WERI-Rb-1 (cell line): ENCODE measurements at regions not wholly inside any gene's neighbourhood (a gene's known extent, or its start where the extent isn't known, plus 50 kb on each side); places are given as distances from the start of the nearest gene placed in this dataset.

Experiments
- DNase-seq: peaks from one replicate; pipeline ENCODE4 v3.0.0-alpha.2; 2020
- H3K27ac ChIP-seq: fragments of 250-450 bp; sonication (Bioruptor Pico); 2 replicates; pipeline ENCODE4 v1.5.1; 2020; ENCODE audit warnings: mild to moderate bottlenecking, moderate library complexity
- H3K27me3 ChIP-seq: fragments of 250-450 bp; sonication (Bioruptor Pico); 2 replicates; pipeline ENCODE4 v1.5.1; 2021; ENCODE audit warnings: mild to moderate bottlenecking, low read depth, moderate library complexity; ENCODE audit not compliant: insufficient read depth, severe bottlenecking
- H3K36me3 ChIP-seq: fragments of 250-450 bp; sonication (Bioruptor Pico); 2 replicates; pipeline ENCODE4 v1.5.1; 2020; ENCODE audit warnings: mild to moderate bottlenecking, moderate library complexity
- H3K4me3 ChIP-seq: 2 replicates; pipeline ENCODE4 v1.5.1; 2011; ENCODE audit warnings: low read depth, mild to moderate bottlenecking, control low read depth, low read length
- H3K9me3 ChIP-seq: fragments of 250-450 bp; sonication (Bioruptor Pico); 2 replicates; pipeline ENCODE4 v1.5.1; 2021; ENCODE audit warnings: mild to moderate bottlenecking, moderate library complexity; ENCODE audit not compliant: severe bottlenecking
- CTCF ChIP-seq: IDR thresholded peaks from 2 replicates; pipeline ENCODE4 v1.5.1; 2011; ENCODE audit warnings: low read depth, mild to moderate bottlenecking, control low read depth, inconsistent platforms, low read length

GRCh38 chr14:58923751-58924405 is 264.6 kb upstream of the DAAM1 start:
- DNase-seq: no peak
- no peak for TF ChIP-seq CTCF
- H3K36me3 ChIP-seq: no peaks in the 10 kb centered on the region
- no peaks in the 10 kb centered on the region for H3K27me3 ChIP-seq
- no peak overlapping the region for H3K4me3 ChIP-seq
- H3K27ac ChIP-seq: no peak overlapping the region
- H3K9me3 ChIP-seq: no peaks in the 10 kb centered on the region

GRCh38 chr14:58941629-58942028 is 246.8 kb upstream of the DAAM1 start:
- TF ChIP-seq CTCF: no peak
- H3K4me3 ChIP-seq: no peak overlapping the region
- no peaks in the 10 kb centered on the region for H3K27me3 ChIP-seq
- no peak for DNase-seq
- H3K36me3 ChIP-seq: no peaks in the 10 kb centered on the region
- no peaks in the 10 kb centered on the region for H3K9me3 ChIP-seq
- H3K27ac ChIP-seq: no peak overlapping the region

- Histone ChIP-seq H3K36me3 (no peaks in the 10 kb centered on the region), H3K9me3 (no peaks in the 10 kb centered on the region), H3K27ac (no peak overlapping the region), H3K4me3 (no peak overlapping the region), H3K27me3 (no peaks in the 10 kb centered on the region)
- no peak for DNase-seq
- no peak for TF ChIP-seq CTCF
Observed at GRCh38 chr14:58942516-58942915, 246.0 kb upstream of the DAAM1 start.

DNA sequence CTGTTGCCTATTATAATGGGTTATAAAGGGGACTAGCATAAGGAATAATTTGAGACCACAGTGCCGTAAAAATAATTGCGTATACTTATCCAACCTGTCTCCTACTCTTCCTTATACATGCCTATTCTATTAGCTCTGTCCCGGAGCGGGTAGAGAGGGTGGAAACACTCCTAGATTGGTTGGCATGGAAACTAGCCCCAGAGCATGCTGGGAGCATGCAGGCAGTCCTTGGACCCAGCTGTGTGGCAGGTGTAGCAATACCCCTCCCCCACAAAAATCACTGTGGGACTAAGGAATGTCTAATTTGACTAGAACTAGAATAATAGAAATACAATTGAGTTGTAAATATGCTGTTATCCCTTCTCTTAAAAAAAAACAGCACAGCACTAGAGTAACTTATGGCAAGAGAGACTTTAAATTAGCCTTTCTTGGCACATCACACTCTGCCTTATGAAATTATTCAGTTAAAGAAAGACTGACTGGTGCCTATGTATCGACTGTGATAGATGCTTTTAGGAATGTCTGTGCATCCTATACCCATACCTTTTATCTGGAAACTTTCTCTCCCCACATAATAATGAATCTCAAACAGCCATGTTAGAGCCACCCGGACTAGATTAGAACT is 244.0 kb upstream of the DAAM1 start:
- Histone ChIP-seq H3K27me3 (no peaks in the 10 kb centered on the region), H3K9me3 (no peaks in the 10 kb centered on the region), H3K36me3 (no peaks in the 10 kb centered on the region), H3K4me3 (no peak overlapping the region), H3K27ac (no peak overlapping the region)
- DNase-seq: no peak
- TF ChIP-seq CTCF: no peak

DNA sequence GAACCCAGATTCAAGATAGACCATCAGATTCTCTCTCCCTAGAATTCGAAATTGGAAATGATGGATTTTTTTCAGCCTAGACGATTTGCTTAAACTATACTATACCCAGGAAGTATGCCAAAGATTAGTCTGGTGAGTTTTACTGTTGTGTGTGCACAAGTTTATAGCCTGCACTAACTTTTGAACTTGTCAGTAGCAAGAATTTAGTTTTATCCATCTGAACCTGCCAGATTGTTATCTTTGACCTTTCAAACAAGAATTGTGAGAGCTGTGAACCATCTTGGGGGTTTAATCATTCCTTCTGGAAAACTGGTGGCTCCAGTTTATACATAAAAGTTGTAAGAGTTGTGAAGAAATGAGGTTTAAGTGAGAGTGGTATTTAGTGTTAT is 243.5 kb upstream of the DAAM1 start:
- Histone ChIP-seq H3K4me3 (no peak overlapping the region), H3K9me3 (no peaks in the 10 kb centered on the region), H3K36me3 (no peaks in the 10 kb centered on the region), H3K27ac (no peak overlapping the region), H3K27me3 (no peaks in the 10 kb centered on the region)
- DNase-seq: no peak
- TF ChIP-seq CTCF: no peak

- no peaks in the 10 kb centered on the region for H3K9me3 ChIP-seq
- H3K27ac ChIP-seq: no peak overlapping the region
- H3K27me3 ChIP-seq: no peaks in the 10 kb centered on the region
- no peak for DNase-seq
- H3K36me3 ChIP-seq: no peaks in the 10 kb centered on the region
- TF ChIP-seq CTCF: no peak
- no peak overlapping the region for H3K4me3 ChIP-seq
Observed at GRCh38 chr14:58946431-58946830, 242.0 kb upstream of the DAAM1 start.
